Subcutaneous abdominal adipose tissue (tissue), 5 donors: ENCODE measurements at regions not wholly inside any gene's neighbourhood (a gene's known extent, or its start where the extent isn't known, plus 50 kb on each side); places are given as distances from the start of the nearest gene placed in this dataset.

ENCODE experiments used
- H3K27ac ChIP-seq: one replicate; pipeline ENCODE4 v1.7.0; 2013; ENCODE audit warnings: low read depth, mild to moderate bottlenecking, inconsistent platforms, low read length, moderate library complexity
- H3K27me3 ChIP-seq, 5 donors: one replicate each; pipeline ENCODE4 v1.7.0; 2013; ENCODE audit warnings: low read length in 5 of 5, inconsistent platforms in 1 of 5; ENCODE audit not compliant: control insufficient read depth in 5 of 5, insufficient read depth in 4 of 5
- H3K36me3 ChIP-seq, 5 donors: one replicate each; pipeline ENCODE4 v1.7.0; 2013; ENCODE audit warnings: low read length in 5 of 5; ENCODE audit not compliant: control insufficient read depth in 5 of 5, insufficient read depth in 5 of 5
- H3K4me1 ChIP-seq, 5 donors: one replicate each; pipeline ENCODE4 v1.7.0; 2013; ENCODE audit warnings: low read length in 5 of 5, mild to moderate bottlenecking in 3 of 5, moderate library complexity in 1 of 5; ENCODE audit not compliant: control insufficient read depth in 5 of 5, insufficient read depth in 5 of 5
- H3K4me3 ChIP-seq, 5 donors: one replicate each; pipeline ENCODE4 v1.7.0; 2013; ENCODE audit warnings: low read length in 5 of 5, low read depth in 1 of 5
- H3K9ac ChIP-seq, 5 donors: one replicate each; pipeline ENCODE4 v1.7.0; 2013; ENCODE audit warnings: low read length in 5 of 5, mild to moderate bottlenecking in 4 of 5, moderate library complexity in 3 of 5
- H3K9me3 ChIP-seq, 5 donors: one replicate each; pipeline ENCODE4 v1.7.0; 2013; ENCODE audit warnings: low read length in 5 of 5; ENCODE audit not compliant: control insufficient read depth in 5 of 5
- donor health status: healthy.
- donor health status: healthy.
- donor health status: healthy.
- donor health status: healthy.
- donor health status: healthy.

DNA sequence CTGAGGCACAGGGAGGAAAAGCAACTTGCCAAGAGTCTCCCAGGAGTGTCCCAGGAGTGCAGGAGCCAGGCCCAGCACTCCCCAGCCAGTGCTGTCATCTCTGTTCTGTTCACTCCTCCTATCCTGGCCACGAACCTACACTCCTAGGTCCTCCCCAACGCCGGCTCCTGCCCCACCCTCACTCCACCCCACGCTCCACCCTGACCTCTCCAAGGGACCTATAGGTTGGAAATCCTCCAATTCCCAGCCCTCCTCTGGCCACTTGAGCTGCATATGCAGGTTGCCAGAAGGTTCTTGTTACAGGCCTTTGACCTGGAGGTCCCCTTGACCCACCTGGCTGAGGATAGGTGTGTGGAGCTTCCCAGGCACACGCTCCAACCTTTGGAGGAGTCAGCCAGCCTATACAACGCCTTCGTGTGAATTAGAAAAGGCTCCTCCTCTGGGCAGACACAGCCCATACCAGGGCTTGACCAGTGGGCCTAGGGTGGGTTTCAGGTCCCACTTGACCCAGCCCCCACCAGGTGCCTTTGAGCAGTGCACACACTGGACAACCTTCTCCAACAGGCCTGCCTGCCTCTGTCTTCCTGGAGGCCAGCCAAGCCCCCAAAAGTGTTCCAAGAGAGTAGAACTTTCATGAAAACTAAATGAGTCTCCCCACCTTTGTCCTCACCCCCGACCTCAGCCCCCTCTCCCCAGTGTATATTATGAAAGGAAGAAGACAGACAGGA is 167.2 kb upstream of the TLE3 start:
- Histone ChIP-seq H3K9me3 (no peaks in the 10 kb centered on the region), H3K27ac (no peak overlapping the region), H3K9ac (no peak overlapping the region), H3K4me1 (peaks cover 17 to 88% (median 67%) of the 10 kb centered on the region in 5 donors), H3K27me3 (no peaks in the 10 kb centered on the region), H3K36me3 (no peaks in the 10 kb centered on the region), H3K4me3 (no peak overlapping the region)

GRCh38 chr15:70264014-70264582 is 166.4 kb upstream of the TLE3 start:
- Histone ChIP-seq H3K4me3 (peak overlapping the region in 1 of 5 donors; percentile 22), H3K36me3 (no peaks in the 10 kb centered on the region), H3K4me1 (peaks cover 12 to 88% (median 63%) of the 10 kb centered on the region in 5 donors), H3K27me3 (no peaks in the 10 kb centered on the region), H3K27ac (peak overlapping the region; percentile 40), H3K9ac (peak overlapping the region in 1 of 5 donors; percentile 4), H3K9me3 (no peaks in the 10 kb centered on the region)

GRCh38 chr15:70262591-70263274 is 165.0 kb upstream of the TLE3 start:
- H3K9me3 ChIP-seq: no peaks in the 10 kb centered on the region
- H3K9ac ChIP-seq: no peak overlapping the region
- peaks cover 0 to 3% (median 0%) of the 10 kb centered on the region in 5 donors for H3K27me3 ChIP-seq
- H3K36me3 ChIP-seq: no peaks in the 10 kb centered on the region
- peaks cover 12 to 88% (median 68%) of the 10 kb centered on the region in 5 donors for H3K4me1 ChIP-seq
- no peak overlapping the region for H3K4me3 ChIP-seq
- H3K27ac ChIP-seq: no peak overlapping the region

GRCh38 chr15:70262171-70262570 is 164.5 kb upstream of the TLE3 start:
- no peaks in the 10 kb centered on the region for H3K9me3 ChIP-seq
- H3K4me1 ChIP-seq: peaks cover 9 to 88% (median 65%) of the 10 kb centered on the region in 5 donors
- H3K27ac ChIP-seq: no peak overlapping the region
- H3K27me3 ChIP-seq: peaks cover 0 to 3% (median 0%) of the 10 kb centered on the region in 5 donors
- no peak overlapping the region for H3K4me3 ChIP-seq
- H3K9ac ChIP-seq: no peak overlapping the region
- H3K36me3 ChIP-seq: no peaks in the 10 kb centered on the region

DNA sequence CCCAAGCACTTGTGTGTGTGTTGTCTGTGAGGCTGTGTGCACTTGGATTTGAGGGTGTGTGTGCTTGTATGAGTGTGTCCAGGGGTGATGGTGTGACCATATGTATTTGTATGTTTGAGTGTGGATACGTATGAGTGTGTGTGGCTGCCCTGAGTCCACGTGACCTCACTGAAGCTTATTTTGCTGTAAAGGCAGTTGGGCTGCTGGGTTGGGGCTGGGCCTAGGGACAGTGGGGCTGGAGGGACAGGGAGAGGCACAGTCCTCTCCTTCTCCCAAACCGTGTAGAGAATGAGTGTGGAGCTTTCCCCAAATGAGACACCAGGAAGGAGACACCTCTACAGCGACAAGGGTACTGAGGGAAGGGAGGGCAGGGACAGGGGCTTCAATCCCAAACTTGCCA is 163.4 kb upstream of the TLE3 start:
- H3K9ac ChIP-seq: no peak overlapping the region
- no peaks in the 10 kb centered on the region for H3K9me3 ChIP-seq
- no peaks in the 10 kb centered on the region for H3K36me3 ChIP-seq
- H3K27me3 ChIP-seq: peaks cover 0 to 3% (median 0%) of the 10 kb centered on the region in 5 donors
- H3K27ac ChIP-seq: no peak overlapping the region
- H3K4me3 ChIP-seq: no peak overlapping the region
- H3K4me1 ChIP-seq: peaks cover 3 to 80% (median 54%) of the 10 kb centered on the region in 5 donors

DNA sequence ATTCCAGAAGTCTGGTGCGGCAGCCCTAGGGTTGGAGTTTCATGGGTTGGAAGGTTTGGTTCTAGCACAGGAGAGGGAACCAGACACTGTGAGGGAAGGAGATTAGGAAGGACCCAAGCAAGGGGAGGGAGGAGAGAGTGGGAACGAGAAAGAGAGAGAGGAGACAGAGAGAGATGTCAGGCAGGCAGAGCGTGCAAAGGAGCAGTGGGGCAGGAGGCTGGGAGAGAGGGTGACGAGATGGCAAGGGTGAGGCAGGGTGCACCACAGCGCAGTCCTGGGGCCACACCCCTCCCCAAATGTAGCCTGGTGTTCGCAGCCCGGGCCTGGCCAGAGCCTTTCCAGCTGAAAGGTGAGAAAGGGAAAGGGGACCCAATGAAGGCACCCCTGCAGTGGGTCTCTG is 162.9 kb upstream of the TLE3 start:
- no peak overlapping the region for H3K4me3 ChIP-seq
- no peaks in the 10 kb centered on the region for H3K9me3 ChIP-seq
- no peak overlapping the region for H3K9ac ChIP-seq
- peaks cover 3 to 75% (median 49%) of the 10 kb centered on the region in 5 donors for H3K4me1 ChIP-seq
- no peaks in the 10 kb centered on the region for H3K36me3 ChIP-seq
- H3K27ac ChIP-seq: no peak overlapping the region
- peaks cover 0 to 3% (median 0%) of the 10 kb centered on the region in 5 donors for H3K27me3 ChIP-seq

GRCh38 chr15:70259640-70260508 is 162.2 kb upstream of the TLE3 start:
- H3K9ac ChIP-seq: no peak overlapping the region
- peaks cover 3 to 68% (median 42%) of the 10 kb centered on the region in 5 donors for H3K4me1 ChIP-seq
- H3K27ac ChIP-seq: no peak overlapping the region
- H3K4me3 ChIP-seq: no peak overlapping the region
- peaks cover 0 to 3% (median 0%) of the 10 kb centered on the region in 5 donors for H3K27me3 ChIP-seq
- no peaks in the 10 kb centered on the region for H3K9me3 ChIP-seq
- H3K36me3 ChIP-seq: no peaks in the 10 kb centered on the region

- no peak overlapping the region for H3K27ac ChIP-seq
- no peak overlapping the region for H3K9ac ChIP-seq
- peak overlapping the region in 1 of 5 donors; percentile 8 for H3K4me3 ChIP-seq
These were observed 161.3 kb upstream of the TLE3 start for GRCh38 chr15:70259028-70259424.

GRCh38 chr15:70258369-70259027 is 160.8 kb upstream of the TLE3 start:
- no peak overlapping the region for H3K27ac ChIP-seq

More at GRCh38 chr15:70259028-70259424, 161.3 kb upstream of the TLE3 start:
- Histone ChIP-seq H3K27me3 (peaks cover 0 to 3% (median 0%) of the 10 kb centered on the region in 5 donors), H3K4me1 (peaks cover 3 to 61% (median 36%) of the 10 kb centered on the region in 5 donors), H3K36me3 (no peaks in the 10 kb centered on the region), H3K9me3 (no peaks in the 10 kb centered on the region)

More at GRCh38 chr15:70258369-70259027, 160.8 kb upstream of the TLE3 start:
- Histone ChIP-seq H3K4me3 (peak overlapping the region in 1 of 5 donors; percentile 8), H3K9me3 (no peaks in the 10 kb centered on the region), H3K9ac (no peak overlapping the region), H3K27me3 (peaks cover 0 to 3% (median 0%) of the 10 kb centered on the region in 5 donors), H3K36me3 (no peaks in the 10 kb centered on the region), H3K4me1 (peaks cover 3 to 55% (median 30%) of the 10 kb centered on the region in 5 donors)
